SKM-1 (cell line): ENCODE measurements at regions not wholly inside any gene's neighbourhood (a gene's known extent, or its start where the extent isn't known, plus 50 kb on each side); places are given as distances from the start of the nearest gene placed in this dataset.

ENCODE experiments used
- DNase-seq: peaks from one replicate; lab custom pipeline; 2025; ENCODE audit not compliant: unreplicated experiment; lab: John Stamatoyannopoulos, UW

GRCh38 chr17:52759864-52760263 lies 601.4 kb upstream of the CA10 start:
- DNase-seq = no peak

GRCh38 chr17:52758481-52758880 lies 600.0 kb upstream of the CA10 start:
- DNase-seq = no peak

- DNase-seq = no peak
Measured at GRCh38 chr17:52756746-52757145, 598.2 kb upstream of the CA10 start.

- no peak for DNase-seq
Measured at GRCh38 chr17:52754838-52755237, 596.3 kb upstream of the CA10 start.

GRCh38 chr17:52751051-52751450 lies 592.5 kb upstream of the CA10 start:
- no peak for DNase-seq

- DNase-seq = no peak
Measured at GRCh38 chr17:52744179-52744578, 585.7 kb upstream of the CA10 start.

- DNase-seq = no peak
Measured at GRCh38 chr17:52740006-52740405, 581.5 kb upstream of the CA10 start.

- DNase-seq = no peak
Measured at GRCh38 chr17:52738791-52739190, 580.3 kb upstream of the CA10 start.

- no peak for DNase-seq
Measured at GRCh38 chr17:52737071-52737470, 578.6 kb upstream of the CA10 start.

GRCh38 chr17:52732841-52733240 lies 574.3 kb upstream of the CA10 start:
- no peak for DNase-seq

GRCh38 chr17:52724578-52724977 lies 566.1 kb upstream of the CA10 start:
- no peak for DNase-seq

GRCh38 chr17:52721910-52722309 lies 563.4 kb upstream of the CA10 start:
- DNase-seq = no peak

GRCh38 chr17:52710363-52710901 lies 551.9 kb upstream of the CA10 start:
- no peak for DNase-seq

GRCh38 chr17:52709724-52710123 lies 551.2 kb upstream of the CA10 start:
- no peak for DNase-seq

GRCh38 chr17:52696362-52696761 lies 537.8 kb upstream of the CA10 start:
- DNase-seq = no peak

GRCh38 chr17:52686140-52686539 lies 527.6 kb upstream of the CA10 start:
- DNase-seq = no peak

- DNase-seq = no peak
Measured at GRCh38 chr17:52681480-52681879, 523.0 kb upstream of the CA10 start.

GRCh38 chr17:52678211-52678610 lies 519.7 kb upstream of the CA10 start:
- DNase-seq = no peak

- no peak for DNase-seq
Measured at GRCh38 chr17:52674686-52675085, 516.2 kb upstream of the CA10 start.

GRCh38 chr17:52673791-52674190 lies 515.3 kb upstream of the CA10 start:
- no peak for DNase-seq

GRCh38 chr17:52666264-52666663 lies 507.8 kb upstream of the CA10 start:
- no peak for DNase-seq

GRCh38 chr17:52660692-52661091 lies 502.2 kb upstream of the CA10 start:
- no peak for DNase-seq

- DNase-seq = no peak
Measured at GRCh38 chr17:52653014-52653413, 494.5 kb upstream of the CA10 start.

- DNase-seq = no peak
Measured at GRCh38 chr17:52648995-52649394, 490.5 kb upstream of the CA10 start.
